ENCODE measurements at regions not wholly inside any gene's neighbourhood (a gene's known extent, or its start where the extent isn't known, plus 50 kb on each side); places are given as distances from the start of the nearest gene placed in this dataset.

DNA sequence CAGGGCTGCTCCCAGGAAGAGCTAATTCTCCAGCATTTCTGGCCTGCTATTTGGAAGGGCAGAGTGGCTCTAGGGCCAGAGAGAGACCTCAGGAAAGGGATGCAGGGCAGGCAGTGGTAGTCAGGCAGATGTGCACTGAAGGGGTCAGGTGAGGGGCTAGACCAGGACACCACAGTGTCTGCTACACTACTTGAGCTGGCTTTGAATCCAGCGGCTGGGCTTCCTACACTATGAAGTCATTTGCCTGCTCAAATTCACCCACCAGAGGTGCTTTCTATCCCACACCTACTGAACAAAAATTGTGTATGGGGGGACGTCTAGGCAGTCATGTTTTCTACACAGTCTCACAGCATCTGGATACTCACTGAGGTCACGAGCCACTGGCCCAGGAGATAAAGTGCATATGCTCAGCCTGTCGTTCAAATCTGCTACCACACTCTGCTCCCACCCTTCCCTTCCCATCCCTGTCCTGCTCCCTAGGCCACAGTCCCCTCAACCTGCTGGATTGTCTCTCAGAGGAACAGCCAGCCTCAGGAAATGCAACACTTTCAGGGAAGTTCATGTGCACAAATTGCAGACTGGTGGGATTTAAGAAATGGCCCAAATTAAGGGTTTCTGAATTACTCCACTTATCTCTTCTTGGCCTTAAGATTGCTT, 49.9 kb upstream of the SLC6A11 start:
- no peak overlapping the region for H3K4me3 ChIP-seq (ENCODE audit: low read length)
- TF ChIP-seq ZNF274 (IDR thresholded peaks at IDR 0.05; ENCODE audit: low read depth, low read length) = no peak

All from GM08714 (cell line).